Endothelial cell of umbilical vein (primary cell): ENCODE measurements at regions not wholly inside any gene's neighbourhood (a gene's known extent, or its start where the extent isn't known, plus 50 kb on each side); places are given as distances from the start of the nearest gene placed in this dataset.

Experiments used
- EZH2 ChIP-seq: IDR thresholded peaks from 2 replicates; pipeline ENCODE4 v1.6.1; 2012; ENCODE audit warnings: borderline replicate concordance, low read depth, mild to moderate bottlenecking, moderate library complexity, low read length, inconsistent platforms; ENCODE audit not compliant: severe bottlenecking
- FOS ChIP-seq: IDR thresholded peaks from 2 replicates; pipeline ENCODE4 v1.6.1; 2011; ENCODE audit warnings: mild to moderate bottlenecking, low read length, moderate library complexity, borderline replicate concordance; ENCODE audit not compliant: insufficient read depth
- GATA2 ChIP-seq: IDR thresholded peaks from 2 replicates; pipeline ENCODE4 v1.7.0; 2011; ENCODE audit warnings: low read depth, mild to moderate bottlenecking, moderate library complexity, mixed read lengths, low read length; ENCODE audit not compliant: insufficient read length, insufficient read depth
- JUN ChIP-seq: IDR thresholded peaks from 2 replicates; pipeline ENCODE4 v1.6.1; 2011; ENCODE audit warnings: borderline replicate concordance, low read depth; ENCODE audit not compliant: insufficient read length, insufficient read depth
- MYC ChIP-seq: IDR thresholded peaks from one replicate; pipeline ENCODE4 v1.6.1; 2011; ENCODE audit warnings: mild to moderate bottlenecking, low read depth, low read length
- POLR2A ChIP-seq: IDR thresholded peaks from 2 replicates; pipeline ENCODE4 v1.6.1; 2012; ENCODE audit warnings: low read depth, mild to moderate bottlenecking, control low read depth, low read length
- POLR2AphosphoS5 ChIP-seq: IDR thresholded peaks from 2 replicates; pipeline ENCODE4 v1.6.1; 2012; ENCODE audit warnings: low read depth, mild to moderate bottlenecking, control low read depth, low read length, moderate library complexity; ENCODE audit not compliant: insufficient read depth
- TF ChIP-seq, protein P1 (sequence below): IDR thresholded peaks from 2 replicates; pipeline ENCODE4 v1.6.1; 2011; ENCODE audit not compliant: insufficient read depth, insufficient read length
- TF ChIP-seq, protein P2 (sequence below), 2 donors: IDR thresholded peaks; 1 replicate in 1 of 2; 2 replicates in 1 of 2; pipeline ENCODE4 v1.5.1; 2011; ENCODE audit warnings: low read length in 2 of 2, mild to moderate bottlenecking in 2 of 2, moderate library complexity in 2 of 2, control low read depth in 1 of 2, inconsistent platforms in 1 of 2, low read depth in 1 of 2; ENCODE audit not compliant: insufficient read depth in 1 of 2; ENCODE audit errors: extremely low read depth in 1 of 2

DNA sequence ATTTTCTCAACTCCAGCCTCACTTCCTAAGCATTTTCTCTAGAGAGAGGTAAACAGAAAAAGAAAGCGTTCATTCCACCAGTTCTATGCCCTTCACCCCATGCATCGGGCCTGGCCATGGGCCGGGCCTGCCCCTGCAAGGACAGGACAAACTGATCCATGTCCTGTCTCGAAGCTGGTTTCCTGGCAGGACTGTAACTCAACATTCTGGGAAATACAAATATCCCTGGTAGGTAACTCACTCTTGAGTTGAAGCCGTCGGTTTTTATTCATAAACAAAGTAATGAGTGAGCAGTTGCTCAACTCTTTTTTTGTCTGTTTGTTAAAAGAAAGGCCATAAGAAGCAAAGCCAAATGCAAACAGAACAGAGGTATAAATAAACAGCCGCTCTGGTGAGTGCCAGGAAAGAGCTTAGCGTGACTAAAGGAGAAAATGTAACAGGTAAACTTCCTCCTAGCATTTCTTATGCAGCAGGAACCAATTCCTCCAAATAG, 64.4 kb upstream of the DNAH5 start:
- TF ChIP-seq, protein P1, sequence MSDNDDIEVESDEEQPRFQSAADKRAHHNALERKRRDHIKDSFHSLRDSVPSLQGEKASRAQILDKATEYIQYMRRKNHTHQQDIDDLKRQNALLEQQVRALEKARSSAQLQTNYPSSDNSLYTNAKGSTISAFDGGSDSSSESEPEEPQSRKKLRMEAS = no peak
- TF ChIP-seq, protein P2, sequence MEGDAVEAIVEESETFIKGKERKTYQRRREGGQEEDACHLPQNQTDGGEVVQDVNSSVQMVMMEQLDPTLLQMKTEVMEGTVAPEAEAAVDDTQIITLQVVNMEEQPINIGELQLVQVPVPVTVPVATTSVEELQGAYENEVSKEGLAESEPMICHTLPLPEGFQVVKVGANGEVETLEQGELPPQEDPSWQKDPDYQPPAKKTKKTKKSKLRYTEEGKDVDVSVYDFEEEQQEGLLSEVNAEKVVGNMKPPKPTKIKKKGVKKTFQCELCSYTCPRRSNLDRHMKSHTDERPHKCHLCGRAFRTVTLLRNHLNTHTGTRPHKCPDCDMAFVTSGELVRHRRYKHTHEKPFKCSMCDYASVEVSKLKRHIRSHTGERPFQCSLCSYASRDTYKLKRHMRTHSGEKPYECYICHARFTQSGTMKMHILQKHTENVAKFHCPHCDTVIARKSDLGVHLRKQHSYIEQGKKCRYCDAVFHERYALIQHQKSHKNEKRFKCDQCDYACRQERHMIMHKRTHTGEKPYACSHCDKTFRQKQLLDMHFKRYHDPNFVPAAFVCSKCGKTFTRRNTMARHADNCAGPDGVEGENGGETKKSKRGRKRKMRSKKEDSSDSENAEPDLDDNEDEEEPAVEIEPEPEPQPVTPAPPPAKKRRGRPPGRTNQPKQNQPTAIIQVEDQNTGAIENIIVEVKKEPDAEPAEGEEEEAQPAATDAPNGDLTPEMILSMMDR (IDR thresholded peaks at IDR 0.05; ENCODE audit: extremely low read depth in 1 of 2, insufficient read depth in 1 of 2, low read depth in 1 of 2, low read length in 2 of 2) = no peak
- TF ChIP-seq EZH2 (no peak), POLR2AphosphoS5 (no peak), POLR2A (no peak), MYC (no peak), JUN (no peak), GATA2 (no peak), FOS (no peak)
